ENCODE measurements at regions not wholly inside any gene's neighbourhood (a gene's known extent, or its start where the extent isn't known, plus 50 kb on each side); places are given as distances from the start of the nearest gene placed in this dataset.
"Not testable (repeated sequence)": the region's sequence is repeated elsewhere in the genome, so short reads cannot be mapped to it uniquely, and the experiment has no call there.

DNA sequence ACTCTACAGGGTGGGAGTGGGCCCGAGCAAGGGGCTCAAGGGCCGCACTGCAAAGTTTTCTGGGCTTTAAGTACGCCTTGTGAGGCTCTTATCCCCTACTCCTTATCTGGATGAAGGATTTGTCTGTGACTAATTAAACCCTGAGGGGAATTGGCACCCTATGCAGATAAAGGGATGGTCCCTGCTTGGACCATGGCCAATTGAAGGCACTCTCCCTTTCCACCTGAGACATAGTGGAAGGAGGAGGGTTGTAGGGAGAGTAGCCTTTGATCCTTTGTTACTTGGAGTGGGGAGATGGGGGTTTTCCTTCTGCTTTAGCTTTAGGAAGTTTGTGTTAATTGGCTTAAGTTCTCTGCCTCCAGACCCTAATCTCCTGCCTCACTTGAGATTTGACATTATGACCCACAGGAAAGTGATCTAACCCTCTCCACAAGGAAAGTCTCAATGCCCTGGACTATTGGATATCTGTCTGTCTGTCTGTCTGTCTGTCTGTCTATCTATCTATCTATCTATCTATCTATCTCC lies 1158.8 kb upstream of the SORCS1 start:
- DNase-seq = no peak
- Mint-ChIP-seq H3K27ac (no peak overlapping the region), H3K4me3 (no peak overlapping the region), H3K27me3 (no peaks in the 10 kb centered on the region), H3K9me3 (peaks cover 3% of the 10 kb centered on the region), H3K4me1 (no peaks in the 10 kb centered on the region), H3K36me3 (ENCODE audit: low read depth) (no peaks in the 10 kb centered on the region)
- no peak for ATAC-seq

DNA sequence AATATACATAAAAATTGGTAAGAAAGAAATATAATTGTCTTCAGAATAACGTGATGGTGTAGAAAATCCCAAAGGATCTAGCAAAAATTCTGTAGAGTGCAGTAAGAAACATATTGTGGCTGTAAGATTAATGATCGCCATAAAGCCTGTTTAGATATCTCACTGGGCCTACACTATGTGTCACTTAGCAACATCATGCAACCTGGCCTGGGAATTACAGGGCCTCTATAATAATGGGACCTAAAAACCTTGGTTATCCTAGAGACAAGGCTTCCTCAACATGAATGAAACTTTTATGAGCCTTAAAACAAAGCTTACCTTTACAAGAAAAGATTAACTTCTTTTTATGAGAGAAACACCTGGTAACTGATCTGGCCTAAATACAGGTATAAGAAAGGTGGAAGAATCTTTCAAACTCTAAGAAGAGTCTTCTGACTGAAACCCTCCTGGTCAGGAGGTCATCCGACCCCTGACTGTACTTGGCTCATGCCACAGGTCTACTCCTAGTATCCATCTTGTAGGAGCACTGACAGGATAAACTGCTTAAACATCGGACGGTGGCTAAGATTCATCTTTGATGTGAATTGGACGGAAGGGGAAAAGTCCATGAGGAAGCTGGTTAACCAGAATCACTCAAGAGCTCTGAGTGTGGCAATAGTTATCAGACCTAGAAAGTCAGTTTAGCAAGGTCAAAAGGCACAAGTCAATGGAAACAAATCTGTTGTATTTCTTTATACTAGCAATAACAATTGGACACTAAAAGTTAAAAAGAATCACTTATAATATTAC lies 1155.1 kb upstream of the SORCS1 start:
- Mint-ChIP-seq H3K4me3 (no peak overlapping the region), H3K27ac (no peak overlapping the region)

DNA sequence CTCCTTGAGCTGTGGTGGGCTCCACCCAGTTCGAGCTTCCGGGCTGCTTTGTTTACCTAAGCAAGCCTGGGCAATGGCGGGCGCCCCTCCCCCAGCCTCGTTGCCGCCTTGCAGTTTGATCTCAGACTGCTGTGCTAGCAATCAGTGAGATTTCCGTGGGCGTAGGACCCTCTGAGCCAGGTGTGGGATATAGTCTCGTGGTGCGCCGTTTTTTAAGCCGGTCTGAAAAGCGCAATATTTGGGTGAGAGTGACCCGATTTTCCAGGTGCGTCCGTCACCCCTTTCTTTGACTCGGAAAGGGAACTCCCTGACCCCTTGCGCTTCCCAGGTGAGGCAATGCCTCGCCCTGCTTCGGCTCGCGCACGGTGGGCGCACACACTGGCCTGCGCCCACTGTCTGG lies 1151.1 kb upstream of the SORCS1 start:
- not testable (repeated sequence) for H3K4me1 Mint-ChIP-seq; DNase-seq; H3K4me3 Mint-ChIP-seq; H3K27ac Mint-ChIP-seq; ATAC-seq; H3K36me3 Mint-ChIP-seq (ENCODE audit: low read depth); H3K9me3 Mint-ChIP-seq; H3K27me3 Mint-ChIP-seq

More for the DNA sequence above, 1155.1 kb upstream of the SORCS1 start:
- H3K27me3 Mint-ChIP-seq = no peaks in the 10 kb centered on the region
- peaks cover 3% of the 10 kb centered on the region for H3K9me3 Mint-ChIP-seq
- ATAC-seq (no peak), DNase-seq (no peak)
- H3K4me1 Mint-ChIP-seq = no peaks in the 10 kb centered on the region
- H3K36me3 Mint-ChIP-seq (ENCODE audit: low read depth) = no peaks in the 10 kb centered on the region

GRCh38 chr10:108307925-108308312 lies 1143.4 kb upstream of the SORCS1 start:
- Mint-ChIP-seq H3K4me1 (no peaks in the 10 kb centered on the region), H3K36me3 (ENCODE audit: low read depth) (no peaks in the 10 kb centered on the region), H3K27me3 (no peaks in the 10 kb centered on the region), H3K4me3 (no peak overlapping the region), H3K27ac (no peak overlapping the region), H3K9me3 (peaks cover 9% of the 10 kb centered on the region)
- ATAC-seq (no peak), DNase-seq (no peak)

- DNase-seq (no peak), ATAC-seq (no peak)
- Mint-ChIP-seq H3K27me3 (no peaks in the 10 kb centered on the region), H3K9me3 (peaks cover 12% of the 10 kb centered on the region), H3K27ac (no peak overlapping the region), H3K36me3 (ENCODE audit: low read depth) (no peaks in the 10 kb centered on the region), H3K4me3 (no peak overlapping the region), H3K4me1 (no peaks in the 10 kb centered on the region)
Observed at GRCh38 chr10:108307250-108307924, 1142.9 kb upstream of the SORCS1 start.

- no peak overlapping the region for H3K4me3 Mint-ChIP-seq
- peaks cover 13% of the 10 kb centered on the region for H3K9me3 Mint-ChIP-seq
- DNase-seq (no peak), ATAC-seq (no peak)
- H3K36me3 Mint-ChIP-seq (ENCODE audit: low read depth) = no peaks in the 10 kb centered on the region
- H3K4me1 Mint-ChIP-seq = no peaks in the 10 kb centered on the region
- H3K27me3 Mint-ChIP-seq = no peaks in the 10 kb centered on the region
- H3K27ac Mint-ChIP-seq = no peak overlapping the region
Observed at GRCh38 chr10:108303149-108303548, 1138.6 kb upstream of the SORCS1 start.

GRCh38 chr10:108301002-108301401 lies 1136.5 kb upstream of the SORCS1 start:
- H3K4me1 Mint-ChIP-seq = no peaks in the 10 kb centered on the region
- no peak overlapping the region for H3K4me3 Mint-ChIP-seq
- H3K27me3 Mint-ChIP-seq = no peaks in the 10 kb centered on the region
- DNase-seq (no peak), ATAC-seq (no peak)
- no peak overlapping the region for H3K27ac Mint-ChIP-seq
- H3K36me3 Mint-ChIP-seq (ENCODE audit: low read depth) = no peaks in the 10 kb centered on the region
- peaks cover 13% of the 10 kb centered on the region for H3K9me3 Mint-ChIP-seq

DNA sequence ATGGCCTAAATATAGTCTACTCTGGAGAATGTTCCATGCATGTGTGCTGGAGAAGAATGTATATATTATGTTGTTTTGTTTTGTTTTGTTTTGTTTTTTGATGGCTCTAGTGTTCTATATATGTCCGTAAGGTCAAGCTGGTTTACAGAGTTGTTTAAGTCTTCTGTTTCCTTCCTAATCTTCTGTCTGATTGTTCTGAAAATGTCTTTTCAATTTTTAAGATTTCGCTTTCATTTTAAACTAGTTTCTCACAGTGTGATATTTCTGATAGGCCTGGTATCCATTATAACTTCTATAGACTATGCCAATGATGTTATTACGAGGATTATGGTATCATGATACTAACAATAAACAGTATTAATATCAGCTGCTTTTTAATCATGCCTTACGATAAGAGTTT lies 1126.3 kb upstream of the SORCS1 start:
- no peak for ATAC-seq
- Mint-ChIP-seq H3K4me3 (no peak overlapping the region), H3K27me3 (no peaks in the 10 kb centered on the region), H3K36me3 (ENCODE audit: low read depth) (no peaks in the 10 kb centered on the region), H3K27ac (no peak overlapping the region), H3K4me1 (no peaks in the 10 kb centered on the region), H3K9me3 (peaks cover 11% of the 10 kb centered on the region)
- no peak for DNase-seq

GRCh38 chr10:108275895-108276685 lies 1111.6 kb upstream of the SORCS1 start:
- ATAC-seq = no peak
- H3K36me3 Mint-ChIP-seq (ENCODE audit: low read depth) = no peaks in the 10 kb centered on the region
- H3K4me3 Mint-ChIP-seq = no peak overlapping the region
- no peak overlapping the region for H3K27ac Mint-ChIP-seq
- peaks cover 16% of the 10 kb centered on the region for H3K9me3 Mint-ChIP-seq
- no peaks in the 10 kb centered on the region for H3K27me3 Mint-ChIP-seq
- no peak for DNase-seq
- no peaks in the 10 kb centered on the region for H3K4me1 Mint-ChIP-seq

GRCh38 chr10:108260383-108260906 lies 1095.9 kb upstream of the SORCS1 start:
- ATAC-seq (no peak), DNase-seq (no peak)
- Mint-ChIP-seq H3K4me1 (no peaks in the 10 kb centered on the region), H3K27me3 (no peaks in the 10 kb centered on the region), H3K9me3 (no peaks in the 10 kb centered on the region), H3K36me3 (ENCODE audit: low read depth) (no peaks in the 10 kb centered on the region), H3K27ac (no peak overlapping the region), H3K4me3 (no peak overlapping the region)

DNA sequence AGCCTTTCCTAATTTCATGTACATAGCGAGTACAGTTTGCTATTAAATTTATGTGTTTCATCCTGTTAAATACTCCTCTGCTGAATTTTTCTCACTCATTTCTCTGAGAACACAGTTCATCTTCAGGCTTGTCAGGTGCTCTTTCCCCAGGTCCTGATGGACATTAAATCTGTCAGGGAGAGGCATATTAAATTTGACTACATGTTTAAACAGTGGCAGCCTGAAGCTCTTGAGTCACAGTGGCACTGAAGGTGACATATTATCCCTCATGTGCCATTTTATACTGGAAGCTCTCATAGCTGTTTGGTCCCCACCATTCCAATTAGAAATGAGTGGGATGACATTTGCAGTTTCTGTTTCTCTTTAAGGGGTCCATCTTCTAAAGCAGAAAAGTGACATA lies 1089.6 kb upstream of the SORCS1 start:
- DNase-seq (no peak), ATAC-seq (no peak)
- Mint-ChIP-seq H3K9me3 (no peaks in the 10 kb centered on the region), H3K4me3 (no peak overlapping the region), H3K4me1 (no peaks in the 10 kb centered on the region), H3K27me3 (no peaks in the 10 kb centered on the region), H3K27ac (no peak overlapping the region), H3K36me3 (ENCODE audit: low read depth) (no peaks in the 10 kb centered on the region)

DNA sequence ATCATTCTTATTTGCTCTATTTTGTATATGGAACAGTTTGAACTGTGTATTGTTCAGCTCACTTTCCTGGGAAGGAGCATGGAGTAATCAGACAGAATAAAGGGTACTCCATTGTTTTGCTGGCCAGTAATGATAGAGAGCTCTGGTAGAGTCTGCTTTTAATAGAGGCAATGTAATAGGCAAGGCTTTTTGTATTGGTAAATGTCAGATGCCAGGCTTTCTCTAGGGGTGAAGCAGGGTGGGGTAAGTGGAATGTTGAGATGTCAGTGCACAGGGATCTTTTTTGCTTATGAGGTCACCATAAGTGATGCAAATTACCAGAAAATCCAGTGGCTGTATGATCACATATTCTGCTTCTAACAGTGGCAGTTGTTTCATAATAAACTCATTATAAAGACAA lies 1088.3 kb upstream of the SORCS1 start:
- H3K27ac Mint-ChIP-seq = no peak overlapping the region
- H3K4me3 Mint-ChIP-seq = no peak overlapping the region
- DNase-seq (no peak), ATAC-seq (no peak)
- H3K9me3 Mint-ChIP-seq = peaks cover 4% of the 10 kb centered on the region
- H3K27me3 Mint-ChIP-seq = no peaks in the 10 kb centered on the region
- H3K4me1 Mint-ChIP-seq = no peaks in the 10 kb centered on the region
- no peaks in the 10 kb centered on the region for H3K36me3 Mint-ChIP-seq (ENCODE audit: low read depth)

DNA sequence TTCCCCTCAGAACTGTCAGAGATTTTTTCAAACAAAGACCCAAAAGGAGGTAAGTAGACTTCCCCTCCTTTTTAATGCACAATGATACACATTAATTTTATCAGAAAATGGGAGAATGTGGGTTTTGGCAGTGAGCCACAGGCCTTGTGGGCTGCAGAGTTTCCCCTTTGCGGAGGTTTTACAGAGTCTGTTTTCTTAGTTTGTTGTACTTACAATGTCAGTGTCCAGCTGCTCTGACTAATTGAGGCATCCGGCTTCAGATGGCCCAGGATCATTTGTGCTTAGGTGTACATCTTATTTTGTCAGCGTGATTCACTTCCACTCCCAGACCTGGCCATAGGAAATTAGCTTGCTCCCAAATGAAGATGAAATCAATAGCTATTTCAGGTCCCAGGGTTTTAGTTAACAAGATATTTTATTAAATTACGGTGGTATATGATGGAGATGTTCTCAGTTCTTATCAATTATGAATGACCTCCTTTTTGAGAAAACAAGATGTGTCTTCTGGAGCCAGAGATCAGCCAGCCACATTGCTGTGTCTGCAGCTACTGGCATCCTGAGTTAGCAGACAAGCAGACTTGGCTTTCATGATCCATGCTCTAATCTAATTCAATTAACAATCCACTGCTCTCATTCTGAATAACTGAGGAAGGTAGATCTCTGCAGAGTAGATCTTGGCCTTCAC lies 1086.6 kb upstream of the SORCS1 start:
- H3K36me3 Mint-ChIP-seq (ENCODE audit: low read depth) = no peaks in the 10 kb centered on the region
- DNase-seq (no peak), ATAC-seq (no peak)
- H3K4me3 Mint-ChIP-seq = no peak overlapping the region
- H3K27ac Mint-ChIP-seq = no peak overlapping the region
- peaks cover 4% of the 10 kb centered on the region for H3K9me3 Mint-ChIP-seq
- H3K27me3 Mint-ChIP-seq = no peaks in the 10 kb centered on the region
- no peaks in the 10 kb centered on the region for H3K4me1 Mint-ChIP-seq

DNA sequence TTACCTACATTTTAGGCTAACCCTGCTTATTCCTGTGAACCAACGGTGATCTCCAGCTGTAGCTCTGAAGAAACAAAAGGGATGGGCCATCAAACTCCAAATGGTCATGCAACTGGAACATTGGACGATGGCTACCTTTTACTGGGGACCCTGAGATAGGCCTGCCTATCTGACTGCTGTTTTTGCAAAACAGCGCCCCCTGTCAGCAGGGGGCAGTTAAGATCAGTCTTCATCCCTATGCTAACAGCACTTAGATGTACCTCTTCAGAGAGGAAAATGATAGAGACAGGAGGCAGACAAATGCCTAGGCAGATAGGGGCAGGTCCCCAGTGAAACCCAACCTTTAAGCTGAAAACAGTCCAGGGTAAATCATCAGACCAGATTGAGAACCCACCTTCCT lies 1085.4 kb upstream of the SORCS1 start:
- no peak overlapping the region for H3K4me3 Mint-ChIP-seq
- no peaks in the 10 kb centered on the region for H3K27me3 Mint-ChIP-seq
- H3K36me3 Mint-ChIP-seq (ENCODE audit: low read depth) = no peaks in the 10 kb centered on the region
- no peak for ATAC-seq
- DNase-seq = no peak
- H3K27ac Mint-ChIP-seq = no peak overlapping the region
- no peaks in the 10 kb centered on the region for H3K4me1 Mint-ChIP-seq
- peaks cover 4% of the 10 kb centered on the region for H3K9me3 Mint-ChIP-seq

Measured in activated naive CD8-positive, alpha-beta T cell treated with anti-CD3 and anti-CD28 coated beads, Interleukin-2, amount 50 U/mL, for 24 hours (primary cell).